Calu3 (cell line): ENCODE measurements at regions not wholly inside any gene's neighbourhood (a gene's known extent, or its start where the extent isn't known, plus 50 kb on each side); places are given as distances from the start of the nearest gene placed in this dataset. TPM values are rescaled to one million over a fixed set of nuclear protein-coding genes. Genes with fewer than 3 reads are reported as not detected.

ENCODE experiments used
- BruUV-seq: library from RNA; stranded (reverse); fragments of 400-500 nt; replicated peaks from 2 replicates; lab custom pipeline; 2021; lab: Mats Ljungman, UMichigan
- CTCF ChIA-PET: fragments of 300-600 bp; sonication (Branson Sonifier 250); formaldehyde crosslinking; loops from one replicate; lab custom pipeline; 2022; ENCODE audit warnings: antibody characterized with exemption; lab: Charles Lee
- DNase-seq: peaks from one replicate; pipeline ENCODE4 v3.0.0; 2022
- H3K27ac Mint-ChIP-seq: one replicate; pipeline ENCODE4 v1.8.0; 2022; ENCODE audit warnings: mixed read lengths; ENCODE audit not compliant: unreplicated experiment
- H3K27me3 Mint-ChIP-seq: one replicate; pipeline ENCODE4 v1.8.0; 2022; ENCODE audit warnings: mixed read lengths; ENCODE audit not compliant: unreplicated experiment
- H3K36me3 Mint-ChIP-seq: one replicate; pipeline ENCODE4 v1.8.0; 2022; ENCODE audit warnings: mild to moderate bottlenecking, moderate library complexity, mixed read lengths; ENCODE audit not compliant: insufficient read depth, unreplicated experiment
- H3K4me1 Mint-ChIP-seq: one replicate; pipeline ENCODE4 v1.8.0; 2022; ENCODE audit warnings: mild to moderate bottlenecking, low read depth, mixed read lengths; ENCODE audit not compliant: unreplicated experiment
- H3K4me3 Mint-ChIP-seq: one replicate; pipeline ENCODE4 v1.8.0; 2022; ENCODE audit warnings: mild to moderate bottlenecking, low read depth, moderate library complexity, mixed read lengths; ENCODE audit not compliant: unreplicated experiment
- H3K9me3 Mint-ChIP-seq: one replicate; pipeline ENCODE4 v1.8.0; 2022; ENCODE audit warnings: low read depth, mixed read lengths; ENCODE audit not compliant: unreplicated experiment
- CTCF ChIP-seq: fragments of 200-600 bp; IDR thresholded peaks from one replicate; pipeline ENCODE4 v1.8.0; 2022; ENCODE audit warnings: antibody characterized with exemption; ENCODE audit not compliant: unreplicated experiment
- intact Hi-C: fragments of 100-400 bp; cut with micrococcal nuclease; formaldehyde crosslinking; loops from one replicate; pipeline ENCODE4 v1.10.0; 2022; ENCODE audit not compliant: unreplicated experiment
- microRNA-seq: library from miRNA; unstranded; fragments of <30 nt; microRNA quantifications from one replicate; pipeline ENCODE4 v1.2.0, GENCODE V29; 2022

DNA sequence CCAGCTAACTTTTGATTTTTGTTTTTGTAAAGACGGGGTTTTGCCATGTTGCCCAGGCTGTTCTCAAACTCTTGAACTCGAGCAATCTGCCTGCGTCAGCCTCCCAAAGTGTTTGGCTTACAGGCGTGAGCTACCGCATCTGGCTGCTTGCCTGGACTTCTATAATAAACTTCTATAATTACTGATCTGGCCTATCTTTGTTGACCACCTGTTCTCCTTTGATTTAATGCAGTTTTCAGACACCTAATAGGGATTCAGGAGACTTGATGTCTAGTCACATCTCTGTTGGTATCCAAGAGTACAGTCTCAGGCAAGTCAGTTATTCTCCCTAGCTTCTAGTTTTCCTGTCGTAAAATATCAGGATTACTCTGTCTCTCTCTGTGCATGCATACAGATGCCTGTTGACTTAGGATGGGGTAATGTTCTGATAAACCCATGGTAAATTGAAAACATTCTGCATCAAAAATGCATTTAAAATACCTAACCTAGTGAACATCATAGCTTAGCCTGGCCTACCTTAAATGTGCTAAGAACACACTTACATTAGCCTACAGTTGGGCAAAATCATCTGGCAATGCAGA, 51.5 kb upstream of the NR3C1 start:
- Mint-ChIP-seq H3K27me3 (no peaks in the 10 kb centered on the region), H3K27ac (no peak overlapping the region), H3K4me1 (peaks cover 11% of the 10 kb centered on the region), H3K9me3 (no peaks in the 10 kb centered on the region), H3K36me3 (no peaks in the 10 kb centered on the region), H3K4me3 (no peak overlapping the region)
- no peak for DNase-seq
- CTCF ChIA-PET, result interaction anchor here (0.9 kb wide), 1 partner anchor 9 kb away, joined by 6 read pairs; no protein-coding TSS in a partner anchor
- intact Hi-C loops, result no loop called here
- TF ChIP-seq CTCF, result no peak
- no TSS peak for BruUV-seq

GRCh38 chr5:143453720-143454119, 50.2 kb upstream of the NR3C1 start:
- Mint-ChIP-seq H3K4me3 (no peak overlapping the region), H3K27ac (no peak overlapping the region), H3K4me1 (peaks cover 11% of the 10 kb centered on the region), H3K27me3 (no peaks in the 10 kb centered on the region), H3K9me3 (no peaks in the 10 kb centered on the region), H3K36me3 (no peaks in the 10 kb centered on the region)
- no peak for DNase-seq
- TF ChIP-seq CTCF, result no peak
- intact Hi-C loops, result no loop called here
- no TSS peak for BruUV-seq
- CTCF ChIA-PET, result no interaction called here

Small RNA genes in the stretch of these regions (microRNA-seq; reads per million reads assigned to microRNA genes)
- gene MIR5197, result not detected
